AG10803 (cell line): ENCODE measurements at regions not wholly inside any gene's neighbourhood (a gene's known extent, or its start where the extent isn't known, plus 50 kb on each side); places are given as distances from the start of the nearest gene placed in this dataset.

Experiments
- DNase-seq: peaks from one replicate; pipeline ENCODE4 v3.0.0; 2010; ENCODE audit warnings: low read depth
- H3K4me3 ChIP-seq: 2 replicates; pipeline ENCODE4 v1.5.1; 2011; ENCODE audit warnings: mild to moderate bottlenecking, low read length, control low read depth
- TF ChIP-seq, protein P1 (sequence below): conservative IDR thresholded peaks from 2 replicates; pipeline ENCODE4 v1.5.1; 2011; ENCODE audit warnings: mild to moderate bottlenecking, low read length, control low read depth, inconsistent platforms

DNA sequence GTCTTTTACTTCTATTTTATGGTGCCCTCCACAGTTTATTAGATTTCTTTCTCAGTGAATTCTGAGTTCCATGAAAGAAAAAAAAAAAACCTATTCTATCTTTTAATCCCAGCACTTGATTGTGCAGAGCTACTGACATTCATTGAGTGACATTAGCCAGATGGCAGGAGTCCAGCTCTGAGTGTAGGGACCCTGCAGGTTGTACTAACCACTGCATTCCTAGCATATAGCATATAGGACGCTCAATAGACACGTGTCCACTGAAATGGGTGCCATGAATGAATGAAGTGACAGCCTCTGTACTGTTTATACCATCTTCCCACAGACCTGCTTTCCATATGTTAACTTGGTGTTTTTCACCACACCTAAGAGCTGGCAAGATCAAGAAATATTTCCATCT lies 206.3 kb downstream of the RAP2A start:
- TF ChIP-seq, protein P1, sequence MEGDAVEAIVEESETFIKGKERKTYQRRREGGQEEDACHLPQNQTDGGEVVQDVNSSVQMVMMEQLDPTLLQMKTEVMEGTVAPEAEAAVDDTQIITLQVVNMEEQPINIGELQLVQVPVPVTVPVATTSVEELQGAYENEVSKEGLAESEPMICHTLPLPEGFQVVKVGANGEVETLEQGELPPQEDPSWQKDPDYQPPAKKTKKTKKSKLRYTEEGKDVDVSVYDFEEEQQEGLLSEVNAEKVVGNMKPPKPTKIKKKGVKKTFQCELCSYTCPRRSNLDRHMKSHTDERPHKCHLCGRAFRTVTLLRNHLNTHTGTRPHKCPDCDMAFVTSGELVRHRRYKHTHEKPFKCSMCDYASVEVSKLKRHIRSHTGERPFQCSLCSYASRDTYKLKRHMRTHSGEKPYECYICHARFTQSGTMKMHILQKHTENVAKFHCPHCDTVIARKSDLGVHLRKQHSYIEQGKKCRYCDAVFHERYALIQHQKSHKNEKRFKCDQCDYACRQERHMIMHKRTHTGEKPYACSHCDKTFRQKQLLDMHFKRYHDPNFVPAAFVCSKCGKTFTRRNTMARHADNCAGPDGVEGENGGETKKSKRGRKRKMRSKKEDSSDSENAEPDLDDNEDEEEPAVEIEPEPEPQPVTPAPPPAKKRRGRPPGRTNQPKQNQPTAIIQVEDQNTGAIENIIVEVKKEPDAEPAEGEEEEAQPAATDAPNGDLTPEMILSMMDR, result no peak
- no peak for DNase-seq
- H3K4me3 ChIP-seq, result no peak overlapping the region

GRCh38 chr13:97648171-97648880 lies 214.4 kb downstream of the RAP2A start:
- H3K4me3 ChIP-seq, result no peak overlapping the region
- TF ChIP-seq, protein P1, result no peak
- no peak for DNase-seq

GRCh38 chr13:97648881-97649224 lies 214.9 kb downstream of the RAP2A start:
- no peak for DNase-seq
- TF ChIP-seq, protein P1, result no peak
- no peak overlapping the region for H3K4me3 ChIP-seq

- peak; percentile 28 for DNase-seq
Observed at GRCh38 chr13:97653443-97654140, 219.6 kb downstream of the RAP2A start.

DNA sequence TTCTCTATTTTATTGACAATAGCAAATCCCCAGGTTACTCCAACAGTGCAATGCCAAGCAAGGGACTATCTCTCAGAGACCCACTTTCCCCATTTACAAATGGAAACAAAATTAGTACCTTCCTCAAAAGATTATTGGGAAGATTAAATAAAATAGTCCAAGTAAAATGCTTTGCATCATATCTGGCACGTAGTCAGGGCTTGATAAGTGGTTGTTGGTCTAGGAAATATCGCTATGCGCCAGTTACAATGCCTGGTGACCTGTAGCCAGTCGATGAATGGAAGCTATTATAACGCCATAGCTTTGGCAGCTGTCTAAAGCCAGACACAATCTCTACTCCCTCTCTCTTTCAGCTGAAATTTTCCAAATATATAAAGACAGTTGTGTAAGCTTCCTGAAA lies 220.3 kb downstream of the RAP2A start:
- no peak for DNase-seq
- TF ChIP-seq, protein P1, result no peak
- no peak overlapping the region for H3K4me3 ChIP-seq

More at GRCh38 chr13:97653443-97654140, 219.6 kb downstream of the RAP2A start:
- TF ChIP-seq, protein P1, result no peak
- no peak overlapping the region for H3K4me3 ChIP-seq

DNA sequence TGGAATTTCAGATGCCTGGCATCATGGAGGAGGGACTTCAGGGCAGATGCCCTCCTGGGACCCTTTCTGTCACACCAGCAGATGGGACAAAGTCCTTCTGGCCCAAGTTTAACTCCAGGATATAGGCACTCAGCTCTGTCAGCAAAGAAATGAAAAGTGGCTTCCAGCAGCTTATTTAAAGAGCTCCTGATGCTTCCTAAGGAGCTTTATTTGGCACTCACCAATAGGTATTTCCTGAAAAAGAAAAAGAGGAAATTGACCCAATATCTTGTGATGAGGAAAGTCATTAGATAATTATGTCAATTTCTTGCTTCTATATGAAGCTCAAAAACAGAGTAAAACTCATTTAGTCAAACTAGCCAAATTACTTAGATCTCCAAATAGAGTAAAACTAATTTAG lies 224.6 kb downstream of the RAP2A start:
- no peak overlapping the region for H3K4me3 ChIP-seq
- no peak for DNase-seq
- TF ChIP-seq, protein P1, result no peak

- DNase-seq, result peak; percentile 11
- TF ChIP-seq, protein P1, result peak; percentile 37
- no peak overlapping the region for H3K4me3 ChIP-seq
Observed at GRCh38 chr13:97659602-97660001, 225.6 kb downstream of the RAP2A start.
